H1 (cell line): ENCODE measurements at regions not wholly inside any gene's neighbourhood (a gene's known extent, or its start where the extent isn't known, plus 50 kb on each side); places are given as distances from the start of the nearest gene placed in this dataset.
"Not testable (repeated sequence)": the region's sequence is repeated elsewhere in the genome, so short reads cannot be mapped to it uniquely, and the experiment has no call there.

ENCODE experiments used
- CTCF ChIA-PET: fragments of 300-600 bp; sonication (Branson Sonifier 250); formaldehyde crosslinking; loops from one replicate; lab custom pipeline; 2021; ENCODE audit not compliant: partially characterized antibody; lab: Charles Lee
- POLR2A ChIA-PET: fragments of 300-600 bp; sonication (Branson Sonifier 250); formaldehyde crosslinking; loops from one replicate; lab custom pipeline; 2021; ENCODE audit warnings: inconsistent platforms; ENCODE audit not compliant: partially characterized antibody; lab: Charles Lee
- DNase-seq, 2 experiments: peaks; one replicate each; pipeline versions ENCODE4 v3.0.0 to v3.0.0-alpha.2; 2010 to 2022; ENCODE audit warnings: low spot score in 2 of 2, low read depth in 1 of 2, mixed read lengths in 1 of 2
- FAIRE-seq: peaks from 2 replicates; lab custom pipeline; 2011; peaks lifted over from hg19 to GRCh38; lab: Jason Lieb, UNC
- H2AFZ ChIP-seq: 2 replicates; pipeline ENCODE4 v1.8.1; 2012; ENCODE audit warnings: low read length, inconsistent platforms
- H2AK5ac ChIP-seq: 2 replicates; pipeline ENCODE4 v1.6.1; 2013; ENCODE audit warnings: low read depth, low read length
- H2BK120ac ChIP-seq: replicated peaks from 2 replicates; pipeline ENCODE3; 2013; ENCODE audit warnings: low read depth, low read length, inconsistent platforms
- H2BK12ac ChIP-seq: 2 replicates; pipeline ENCODE4 v1.6.1; 2013; ENCODE audit warnings: low read depth, low read length
- H2BK15ac ChIP-seq: 2 replicates; pipeline ENCODE4 v1.6.1; 2013; ENCODE audit warnings: low read length
- H2BK20ac ChIP-seq: 2 replicates; pipeline ENCODE4 v1.6.1; 2013; ENCODE audit warnings: low read length
- H2BK5ac ChIP-seq: 2 replicates; pipeline ENCODE4 v1.6.1; 2013; ENCODE audit warnings: low read depth, low read length
- H3K14ac ChIP-seq: 2 replicates; pipeline ENCODE4 v1.6.1; 2013; ENCODE audit warnings: inconsistent platforms; ENCODE audit not compliant: insufficient read length
- H3K18ac ChIP-seq: 2 replicates; pipeline ENCODE4 v1.6.1; 2013; ENCODE audit warnings: low read length; ENCODE audit errors: extremely low read depth
- H3K23ac ChIP-seq: 2 replicates; pipeline ENCODE4 v1.6.1; 2013; ENCODE audit warnings: inconsistent platforms; ENCODE audit not compliant: insufficient read length
- H3K23me2 ChIP-seq: 2 replicates; pipeline ENCODE4 v1.6.1; 2013; ENCODE audit warnings: low read depth, low read length
- H3K27ac ChIP-seq: 2 replicates; pipeline ENCODE4 v1.6.1; 2011; ENCODE audit warnings: low read depth, low read length, inconsistent platforms
- H3K27me3 ChIP-seq, 4 experiments: replicated peaks in 1 of 4; 1 replicate in 1 of 4; 2 replicates in 3 of 4; pipeline versions ENCODE4 v1.6.1 to v1.8.1; 2011 to 2013; ENCODE audit warnings: low read length in 3 of 4, mild to moderate bottlenecking in 3 of 4, inconsistent platforms in 2 of 4, mixed read lengths in 2 of 4, moderate library complexity in 1 of 4; ENCODE audit not compliant: control insufficient read depth in 3 of 4, insufficient read depth in 3 of 4; ENCODE audit errors: extremely low read depth in 1 of 4
- H3K36me3 ChIP-seq, 4 experiments: 2 replicates each; pipeline versions ENCODE4 v1.6.1 to v1.8.1; 2011 to 2013; ENCODE audit warnings: mild to moderate bottlenecking in 4 of 4, low read length in 3 of 4, moderate library complexity in 2 of 4, control low read depth in 1 of 4, inconsistent platforms in 1 of 4; ENCODE audit not compliant: insufficient read depth in 4 of 4, control insufficient read depth in 2 of 4
- H3K4ac ChIP-seq: replicated peaks from 2 replicates; pipeline ENCODE3; 2013; ENCODE audit warnings: low read length, low read depth, mixed read lengths, inconsistent platforms; ENCODE audit not compliant: insufficient read length
- H3K4me1 ChIP-seq, 4 experiments: replicated peaks in 1 of 4; 1 replicate in 1 of 4; 2 replicates in 3 of 4; pipeline versions ENCODE4 v1.6.1 to v1.8.1; 2011 to 2013; ENCODE audit warnings: low read length in 3 of 4, inconsistent platforms in 2 of 4, mixed read lengths in 1 of 4; ENCODE audit not compliant: insufficient read depth in 4 of 4, control insufficient read depth in 3 of 4
- H3K4me2 ChIP-seq, 2 experiments: 2 replicates each; pipeline versions ENCODE4 v1.6.1 to v1.8.1; 2011 to 2013; ENCODE audit warnings: low read depth in 2 of 2, low read length in 2 of 2, control low read depth in 1 of 2, inconsistent platforms in 1 of 2, mild to moderate bottlenecking in 1 of 2; ENCODE audit not compliant: insufficient read depth in 1 of 2
- H3K4me3 ChIP-seq, 4 experiments: fragments of 200-600, 300-600 bp in 1 of 4; sonication (generic), shearing (Covaris generic), sonication (Bioruptor Twin) in 1 of 4; 2 replicates each; pipeline versions ENCODE4 v1.5.1 to v1.8.1; 2011 to 2016; ENCODE audit warnings: low read length in 4 of 4, low read depth in 3 of 4, control low read depth in 2 of 4, inconsistent platforms in 2 of 4, mild to moderate bottlenecking in 2 of 4, mixed read lengths in 1 of 4, moderate library complexity in 1 of 4; ENCODE audit not compliant: insufficient read depth in 2 of 4; ENCODE audit errors: extremely low read depth in 1 of 4
- H3K56ac ChIP-seq: replicated peaks from 2 replicates; pipeline ENCODE3; 2013; ENCODE audit warnings: low read depth, mild to moderate bottlenecking, mixed read lengths, low read length, inconsistent platforms; ENCODE audit not compliant: insufficient read length
- H3K79me1 ChIP-seq: 2 replicates; pipeline ENCODE4 v1.6.1; 2013; ENCODE audit warnings: low read depth, low read length, control low read depth
- H3K79me2 ChIP-seq, 2 experiments: 2 replicates each; pipeline versions ENCODE4 v1.6.1 to v1.8.1; 2012 to 2013; ENCODE audit warnings: low read length in 2 of 2, mild to moderate bottlenecking in 2 of 2, inconsistent platforms in 1 of 2; ENCODE audit not compliant: insufficient read depth in 2 of 2, control insufficient read depth in 1 of 2
- H3K9ac ChIP-seq, 4 experiments: replicated peaks in 1 of 4; 1 replicate in 1 of 4; 2 replicates in 3 of 4; pipeline versions ENCODE4 v1.6.1 to v1.8.1; 2011 to 2013; ENCODE audit warnings: low read depth in 3 of 4, low read length in 3 of 4, control low read depth in 2 of 4, mild to moderate bottlenecking in 2 of 4, moderate library complexity in 2 of 4, inconsistent platforms in 1 of 4; ENCODE audit errors: extremely low read depth in 1 of 4
- H3K9me3 ChIP-seq, 2 experiments: 2 replicates each; pipeline versions ENCODE4 v1.6.1 to v1.8.1; 2012 to 2013; ENCODE audit warnings: mild to moderate bottlenecking in 2 of 2, moderate library complexity in 2 of 2, control low read depth in 1 of 2, inconsistent platforms in 1 of 2, low read depth in 1 of 2, low read length in 1 of 2, mixed read lengths in 1 of 2; ENCODE audit not compliant: insufficient read depth in 2 of 2
- H4K20me1 ChIP-seq, 2 experiments: replicated peaks in 1 of 2; 2 replicates each; pipeline versions ENCODE3 to v1.8.1; 2011 to 2013; ENCODE audit warnings: inconsistent platforms in 2 of 2, low read length in 2 of 2, mild to moderate bottlenecking in 1 of 2; ENCODE audit not compliant: insufficient read depth in 2 of 2, control insufficient read depth in 1 of 2
- H4K5ac ChIP-seq: 2 replicates; pipeline ENCODE4 v1.6.1; 2013; ENCODE audit warnings: low read length, low read depth, mixed read lengths, inconsistent platforms; ENCODE audit not compliant: insufficient read length
- H4K8ac ChIP-seq: 2 replicates; pipeline ENCODE4 v1.8.0; 2013; ENCODE audit warnings: mild to moderate bottlenecking, moderate library complexity, low read length, inconsistent platforms; ENCODE audit not compliant: insufficient read depth; ENCODE audit errors: extremely low read depth
- H4K91ac ChIP-seq: replicated peaks from 2 replicates; pipeline ENCODE3; 2013; ENCODE audit warnings: low read length, mixed read lengths, inconsistent platforms; ENCODE audit not compliant: insufficient read length
- CBX5 ChIP-seq: fragments of 300-800, 300-1000 bp; sonication (generic); IDR thresholded peaks from 2 replicates; pipeline ENCODE4 v1.7.1; 2016; ENCODE audit warnings: antibody characterized with exemption, low read length, low read depth
- GTF2F1 ChIP-seq: IDR thresholded peaks from 2 replicates; pipeline ENCODE4 v1.6.1; 2012; ENCODE audit warnings: low read depth, low read length, improper control_type of control experiment, borderline replicate concordance
- WGBS, 2 experiments: shearing (Covaris generic) in 1 of 2; methylation state at CpG; one replicate each; pipeline versions ENCODE4 v1.1.6 to v1.1.7; 2013 to 2015; ENCODE audit warnings: low lambda C conversion rate in 2 of 2, mixed read lengths in 2 of 2, inconsistent platforms in 1 of 2, low coverage in 1 of 2, missing lambda C conversion rate in 1 of 2; ENCODE audit not compliant: insufficient replicate concordance in 2 of 2, insufficient coverage in 1 of 2, insufficient read length in 1 of 2; ENCODE audit errors: extremely low coverage in 1 of 2, missing lambda C conversion rate in 1 of 2; 5-methylcytosine and 5-hydroxymethylcytosine counted together

DNA sequence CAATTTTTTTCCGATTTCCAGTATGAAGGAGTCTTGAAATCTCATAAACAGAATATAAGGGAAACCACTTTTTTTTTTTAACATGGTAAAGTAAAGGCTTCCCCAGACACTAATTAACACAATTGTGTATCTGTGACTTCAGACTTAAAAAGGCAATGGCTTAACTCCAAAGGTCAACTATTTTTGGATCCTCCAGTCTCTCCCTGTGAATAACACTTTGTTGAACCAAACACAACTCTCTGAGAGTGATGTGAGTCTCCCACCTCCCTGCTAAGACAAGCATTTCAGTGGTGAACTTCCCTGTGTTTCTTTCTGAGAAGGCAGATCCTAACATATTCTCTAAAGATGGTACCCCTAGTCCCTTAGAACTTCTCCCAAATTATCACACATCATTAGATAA is 219.6 kb upstream of the RBBP8 start (continued):
- TF ChIP-seq GTF2F1 (no peak), CBX5 (no peak)

DNA sequence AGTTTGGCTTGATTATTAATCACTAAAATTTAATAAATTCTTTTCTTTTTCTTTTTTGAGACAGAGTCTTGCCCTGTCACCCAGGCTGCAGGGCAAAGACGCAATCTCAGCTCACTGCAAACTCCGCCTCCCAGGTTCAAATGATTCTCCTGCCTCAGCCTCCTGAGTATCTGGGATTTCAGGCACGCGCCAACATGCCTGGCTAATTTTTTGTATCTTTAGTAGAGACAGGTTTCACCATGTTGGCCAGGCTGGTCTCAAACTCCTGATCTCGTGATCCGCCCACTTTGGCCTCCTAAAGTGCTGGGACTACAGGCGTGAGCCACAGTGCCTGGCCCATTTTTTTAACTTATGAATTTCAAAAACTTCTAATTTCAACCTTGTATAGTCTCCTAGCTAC is 215.6 kb upstream of the RBBP8 start:
- H3K18ac ChIP-seq, H3K56ac ChIP-seq, H2BK12ac ChIP-seq, H3K79me2 ChIP-seq, H3K4me2 ChIP-seq, H3K14ac ChIP-seq, H2BK20ac ChIP-seq, H3K23ac ChIP-seq, DNase-seq, H2BK120ac ChIP-seq, H3K9me3 ChIP-seq, FAIRE-seq, H2BK5ac ChIP-seq, H4K5ac ChIP-seq, H3K36me3 ChIP-seq, H3K4me3 ChIP-seq, H2AFZ ChIP-seq, POLR2A ChIA-PET, H3K27ac ChIP-seq, H4K91ac ChIP-seq, H3K4ac ChIP-seq, H3K79me1 ChIP-seq, H4K8ac ChIP-seq, H4K20me1 ChIP-seq, H2AK5ac ChIP-seq, H3K9ac ChIP-seq, H3K27me3 ChIP-seq, H3K4me1 ChIP-seq, H2BK15ac ChIP-seq, H3K23me2 ChIP-seq: not testable (repeated sequence)
- CTCF ChIA-PET, result interaction anchor here (2.1 kb wide), 1 partner anchor 13 kb away, joined by 7 read pairs; no protein-coding TSS in a partner anchor
- 94% methylated on average over 7 of the region's 7 CpGs; no CpG with 5 or more reads in 1 of the 2 experiments for WGBS, 2 experiments
